ENCODE measurements at regions not wholly inside any gene's neighbourhood (a gene's known extent, or its start where the extent isn't known, plus 50 kb on each side); places are given as distances from the start of the nearest gene placed in this dataset.

GRCh38 chr1:5227114-5227513, 572.7 kb downstream of the AJAP1 start:
- FAIRE-seq = no peak
- no peak for DNase-seq (ENCODE audit: insufficient read length, low spot score)

GRCh38 chr1:5225707-5226704, 571.6 kb downstream of the AJAP1 start:
- no peak for DNase-seq (ENCODE audit: insufficient read length, low spot score)
- FAIRE-seq = no peak

- no peak for DNase-seq (ENCODE audit: insufficient read length, low spot score)
- no peak for FAIRE-seq
These were observed 568.8 kb downstream of the AJAP1 start for GRCh38 chr1:5223206-5223605.

- FAIRE-seq = no peak
- DNase-seq (ENCODE audit: insufficient read length, low spot score) = no peak
These were observed 568.2 kb downstream of the AJAP1 start for GRCh38 chr1:5222626-5223025.

- no peak for FAIRE-seq
These were observed 567.0 kb downstream of the AJAP1 start for GRCh38 chr1:5221451-5221850.

GRCh38 chr1:5220821-5221220, 566.4 kb downstream of the AJAP1 start:
- DNase-seq (ENCODE audit: insufficient read length, low spot score) (no peak), FAIRE-seq (no peak)

More at GRCh38 chr1:5221451-5221850, 567.0 kb downstream of the AJAP1 start:
- no peak for DNase-seq (ENCODE audit: insufficient read length, low spot score)

GRCh38 chr1:5220421-5220820, 566.0 kb downstream of the AJAP1 start:
- FAIRE-seq = no peak
- DNase-seq (ENCODE audit: insufficient read length, low spot score) = no peak

GRCh38 chr1:5200006-5200405, 545.6 kb downstream of the AJAP1 start:
- no peak for DNase-seq (ENCODE audit: insufficient read length, low spot score)
- no peak for FAIRE-seq

GRCh38 chr1:5198328-5198727, 543.9 kb downstream of the AJAP1 start:
- no peak for DNase-seq (ENCODE audit: insufficient read length, low spot score)
- FAIRE-seq = no peak

- FAIRE-seq (no peak), DNase-seq (ENCODE audit: insufficient read length, low spot score) (no peak)
These were observed 537.1 kb downstream of the AJAP1 start for GRCh38 chr1:5191470-5191869.

GRCh38 chr1:5189384-5189783, 535.0 kb downstream of the AJAP1 start:
- no peak for DNase-seq (ENCODE audit: insufficient read length, low spot score)
- FAIRE-seq = no peak

GRCh38 chr1:5165762-5166161, 511.4 kb downstream of the AJAP1 start:
- FAIRE-seq = no peak

GRCh38 chr1:5164158-5164557, 509.7 kb downstream of the AJAP1 start:
- no peak for DNase-seq (ENCODE audit: insufficient read length, low spot score)
- FAIRE-seq = no peak

More at GRCh38 chr1:5165762-5166161, 511.4 kb downstream of the AJAP1 start:
- no peak for DNase-seq (ENCODE audit: insufficient read length, low spot score)

- FAIRE-seq (no peak), DNase-seq (ENCODE audit: insufficient read length, low spot score) (no peak)
These were observed 507.0 kb downstream of the AJAP1 start for GRCh38 chr1:5161372-5161771.

- DNase-seq (ENCODE audit: insufficient read length, low spot score) (no peak), FAIRE-seq (no peak)
These were observed 502.8 kb downstream of the AJAP1 start for GRCh38 chr1:5157175-5157574.

- DNase-seq (ENCODE audit: insufficient read length, low spot score) = no peak
- no peak for FAIRE-seq
These were observed 502.2 kb downstream of the AJAP1 start for GRCh38 chr1:5156416-5157120.

- DNase-seq (ENCODE audit: insufficient read length, low spot score) (no peak), FAIRE-seq (no peak)
These were observed 497.1 kb downstream of the AJAP1 start for GRCh38 chr1:5151511-5151910.

GRCh38 chr1:5150191-5150590, 495.8 kb downstream of the AJAP1 start:
- no peak for FAIRE-seq
- no peak for DNase-seq (ENCODE audit: insufficient read length, low spot score)

GRCh38 chr1:5147806-5148205, 493.4 kb downstream of the AJAP1 start:
- DNase-seq (ENCODE audit: insufficient read length, low spot score) = no peak
- FAIRE-seq = no peak

- DNase-seq (ENCODE audit: insufficient read length, low spot score) = no peak
- FAIRE-seq = no peak
These were observed 488.0 kb downstream of the AJAP1 start for GRCh38 chr1:5142389-5142788.

- DNase-seq (ENCODE audit: insufficient read length, low spot score) = no peak
These were observed 487.3 kb downstream of the AJAP1 start for GRCh38 chr1:5141750-5142149.

GRCh38 chr1:5140962-5141361, 486.6 kb downstream of the AJAP1 start:
- FAIRE-seq (no peak), DNase-seq (ENCODE audit: insufficient read length, low spot score) (no peak)

More at GRCh38 chr1:5141750-5142149, 487.3 kb downstream of the AJAP1 start:
- FAIRE-seq = no peak

All from GM19239 (cell line).